NB4 (cell line): ENCODE measurements at regions not wholly inside any gene's neighbourhood (a gene's known extent, or its start where the extent isn't known, plus 50 kb on each side); places are given as distances from the start of the nearest gene placed in this dataset.

ENCODE experiments used
- MYC ChIP-seq: IDR thresholded peaks from 2 replicates; pipeline ENCODE4 v1.6.1; 2011; ENCODE audit warnings: low read depth, low read length
- POLR2A ChIP-seq: IDR thresholded peaks from 2 replicates; pipeline ENCODE4 v1.6.1; 2011; ENCODE audit warnings: mild to moderate bottlenecking; ENCODE audit not compliant: insufficient read length; ENCODE audit errors: extremely low read depth
- TF ChIP-seq, protein P1 (sequence below): IDR thresholded peaks from one replicate; pipeline ENCODE4 v1.5.1; 2012; ENCODE audit warnings: low read depth, low read length
- TF ChIP-seq, protein P2 (sequence below): IDR thresholded peaks from 2 replicates; pipeline ENCODE4 v1.6.1; 2011; ENCODE audit warnings: low read depth, low read length

- TF ChIP-seq, protein P1, sequence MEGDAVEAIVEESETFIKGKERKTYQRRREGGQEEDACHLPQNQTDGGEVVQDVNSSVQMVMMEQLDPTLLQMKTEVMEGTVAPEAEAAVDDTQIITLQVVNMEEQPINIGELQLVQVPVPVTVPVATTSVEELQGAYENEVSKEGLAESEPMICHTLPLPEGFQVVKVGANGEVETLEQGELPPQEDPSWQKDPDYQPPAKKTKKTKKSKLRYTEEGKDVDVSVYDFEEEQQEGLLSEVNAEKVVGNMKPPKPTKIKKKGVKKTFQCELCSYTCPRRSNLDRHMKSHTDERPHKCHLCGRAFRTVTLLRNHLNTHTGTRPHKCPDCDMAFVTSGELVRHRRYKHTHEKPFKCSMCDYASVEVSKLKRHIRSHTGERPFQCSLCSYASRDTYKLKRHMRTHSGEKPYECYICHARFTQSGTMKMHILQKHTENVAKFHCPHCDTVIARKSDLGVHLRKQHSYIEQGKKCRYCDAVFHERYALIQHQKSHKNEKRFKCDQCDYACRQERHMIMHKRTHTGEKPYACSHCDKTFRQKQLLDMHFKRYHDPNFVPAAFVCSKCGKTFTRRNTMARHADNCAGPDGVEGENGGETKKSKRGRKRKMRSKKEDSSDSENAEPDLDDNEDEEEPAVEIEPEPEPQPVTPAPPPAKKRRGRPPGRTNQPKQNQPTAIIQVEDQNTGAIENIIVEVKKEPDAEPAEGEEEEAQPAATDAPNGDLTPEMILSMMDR = no peak
- no peak for TF ChIP-seq POLR2A
- no peak for TF ChIP-seq MYC
- TF ChIP-seq, protein P2, sequence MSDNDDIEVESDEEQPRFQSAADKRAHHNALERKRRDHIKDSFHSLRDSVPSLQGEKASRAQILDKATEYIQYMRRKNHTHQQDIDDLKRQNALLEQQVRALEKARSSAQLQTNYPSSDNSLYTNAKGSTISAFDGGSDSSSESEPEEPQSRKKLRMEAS = no peak
Observed at GRCh38 chr13:64579331-64579730, 2650.8 kb downstream of the PCDH9 start.
